ENCODE measurements at regions not wholly inside any gene's neighbourhood (a gene's known extent, or its start where the extent isn't known, plus 50 kb on each side); places are given as distances from the start of the nearest gene placed in this dataset.

- no peak for DNase-seq (ENCODE audit: low spot score)
- TF ChIP-seq, protein P1, sequence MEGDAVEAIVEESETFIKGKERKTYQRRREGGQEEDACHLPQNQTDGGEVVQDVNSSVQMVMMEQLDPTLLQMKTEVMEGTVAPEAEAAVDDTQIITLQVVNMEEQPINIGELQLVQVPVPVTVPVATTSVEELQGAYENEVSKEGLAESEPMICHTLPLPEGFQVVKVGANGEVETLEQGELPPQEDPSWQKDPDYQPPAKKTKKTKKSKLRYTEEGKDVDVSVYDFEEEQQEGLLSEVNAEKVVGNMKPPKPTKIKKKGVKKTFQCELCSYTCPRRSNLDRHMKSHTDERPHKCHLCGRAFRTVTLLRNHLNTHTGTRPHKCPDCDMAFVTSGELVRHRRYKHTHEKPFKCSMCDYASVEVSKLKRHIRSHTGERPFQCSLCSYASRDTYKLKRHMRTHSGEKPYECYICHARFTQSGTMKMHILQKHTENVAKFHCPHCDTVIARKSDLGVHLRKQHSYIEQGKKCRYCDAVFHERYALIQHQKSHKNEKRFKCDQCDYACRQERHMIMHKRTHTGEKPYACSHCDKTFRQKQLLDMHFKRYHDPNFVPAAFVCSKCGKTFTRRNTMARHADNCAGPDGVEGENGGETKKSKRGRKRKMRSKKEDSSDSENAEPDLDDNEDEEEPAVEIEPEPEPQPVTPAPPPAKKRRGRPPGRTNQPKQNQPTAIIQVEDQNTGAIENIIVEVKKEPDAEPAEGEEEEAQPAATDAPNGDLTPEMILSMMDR (IDR thresholded peaks at IDR 0.05; ENCODE audit: extremely low read depth, insufficient read depth, missing control alignments), result no peak
- in situ Hi-C loops (cut with MboI; ENCODE audit: low pct_unique_long_range_greater_than_20kb, low sequenced_read_pairs, unreplicated experiment), result no loop called here
Observed at GRCh38 chr16:72444696-72445095, 272.7 kb upstream of the PMFBP1 start.

GRCh38 chr16:72443809-72444208 is 271.9 kb upstream of the PMFBP1 start:
- no peak for DNase-seq (ENCODE audit: low spot score)
- in situ Hi-C loops (cut with MboI; ENCODE audit: low pct_unique_long_range_greater_than_20kb, low sequenced_read_pairs, unreplicated experiment), result no loop called here
- TF ChIP-seq, protein P1 (IDR thresholded peaks at IDR 0.05; ENCODE audit: extremely low read depth, insufficient read depth, missing control alignments), result no peak

- no peak for DNase-seq (ENCODE audit: low spot score)
- in situ Hi-C loops (cut with MboI; ENCODE audit: low pct_unique_long_range_greater_than_20kb, low sequenced_read_pairs, unreplicated experiment), result no loop called here
- TF ChIP-seq, protein P1 (IDR thresholded peaks at IDR 0.05; ENCODE audit: extremely low read depth, insufficient read depth, missing control alignments), result no peak
Observed at GRCh38 chr16:72442385-72443158, 270.6 kb upstream of the PMFBP1 start.

DNA sequence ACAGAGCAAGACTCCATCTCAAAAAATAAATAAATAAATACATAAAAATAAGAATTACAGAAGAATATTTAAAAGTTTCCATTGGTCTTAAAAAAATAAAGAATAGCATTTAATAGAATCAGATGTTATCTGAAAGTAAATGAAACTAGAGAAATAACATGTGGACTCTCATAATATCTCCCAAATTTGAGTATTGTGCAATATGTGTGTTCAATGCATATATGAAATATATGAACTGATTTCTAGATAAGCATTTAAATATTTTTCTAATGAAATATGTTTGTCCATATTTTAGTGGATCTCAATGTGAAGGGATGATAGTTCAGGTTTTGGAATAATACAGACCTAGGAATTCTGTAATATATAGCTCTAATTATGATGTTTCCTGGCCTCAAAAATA is 265.9 kb upstream of the PMFBP1 start:
- TF ChIP-seq, protein P1 (IDR thresholded peaks at IDR 0.05; ENCODE audit: extremely low read depth, insufficient read depth, missing control alignments), result no peak
- in situ Hi-C loops (cut with MboI; ENCODE audit: low pct_unique_long_range_greater_than_20kb, low sequenced_read_pairs, unreplicated experiment), result no loop called here
- DNase-seq (ENCODE audit: low spot score), result no peak

- TF ChIP-seq, protein P1 (IDR thresholded peaks at IDR 0.05; ENCODE audit: extremely low read depth, insufficient read depth, missing control alignments), result no peak
- in situ Hi-C loops (cut with MboI; ENCODE audit: low pct_unique_long_range_greater_than_20kb, low sequenced_read_pairs, unreplicated experiment), result no loop called here
Observed at GRCh38 chr16:72434159-72434558, 262.2 kb upstream of the PMFBP1 start.

DNA sequence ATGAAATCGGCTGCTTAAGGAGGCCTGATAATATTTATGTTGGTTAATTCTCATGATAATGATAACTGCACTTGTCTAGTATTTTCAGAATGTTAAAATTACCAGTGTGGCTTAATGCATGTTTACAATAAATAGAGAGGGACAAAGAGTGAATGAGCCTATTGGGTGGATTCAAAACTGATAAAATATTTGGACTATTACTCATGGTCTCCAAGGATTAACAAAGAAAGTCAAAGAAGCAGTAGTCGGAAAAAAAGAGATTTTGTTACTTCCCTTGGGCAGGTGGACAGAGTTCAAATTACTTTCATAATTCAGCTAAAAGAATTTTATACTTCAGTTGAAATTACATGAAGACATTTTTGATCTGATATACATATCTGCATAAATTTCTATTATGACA is 258.2 kb upstream of the PMFBP1 start:
- in situ Hi-C loops (cut with MboI; ENCODE audit: low pct_unique_long_range_greater_than_20kb, low sequenced_read_pairs, unreplicated experiment), result no loop called here
- DNase-seq (ENCODE audit: low spot score), result no peak
- TF ChIP-seq, protein P1 (IDR thresholded peaks at IDR 0.05; ENCODE audit: extremely low read depth, insufficient read depth, missing control alignments), result no peak

More at GRCh38 chr16:72434159-72434558, 262.2 kb upstream of the PMFBP1 start:
- no peak for DNase-seq (ENCODE audit: low spot score)

All from GM13977 (cell line).